Esophagus squamous epithelium (tissue), 4 donors: ENCODE measurements at regions not wholly inside any gene's neighbourhood (a gene's known extent, or its start where the extent isn't known, plus 50 kb on each side); places are given as distances from the start of the nearest gene placed in this dataset.

Source experiments
- CTCF ChIP-seq, 6 experiments: fragments of 450-650 bp in 4 of 6; fragments of 200-600 bp in 2 of 6; sonication (generic) in 2 of 6; IDR thresholded peaks; one replicate each; pipeline ENCODE4 v1.5.1; 2016 to 2019; ENCODE audit warnings: antibody characterized with exemption in 6 of 6, mild to moderate bottlenecking in 4 of 6, moderate library complexity in 4 of 6
- POLR2A ChIP-seq, 4 donors: fragments of 450-650 bp; IDR thresholded peaks; one replicate each; pipeline ENCODE4 v1.6.1; 2017; ENCODE audit warnings: antibody characterized with exemption in 4 of 4, mild to moderate bottlenecking in 4 of 4, moderate library complexity in 3 of 4

- TF ChIP-seq POLR2A (IDR thresholded peaks at IDR 0.05) = no peak
- TF ChIP-seq CTCF (IDR thresholded peaks at IDR 0.05) = no peak
Measured at GRCh38 chr17:77706938-77707337, 251.6 kb upstream of the TNRC6C start.
